NAMALWA (cell line): ENCODE measurements at regions not wholly inside any gene's neighbourhood (a gene's known extent, or its start where the extent isn't known, plus 50 kb on each side); places are given as distances from the start of the nearest gene placed in this dataset.

Experiments used
- DNase-seq: peaks from one replicate; pipeline ENCODE4 v3.0.0-alpha.2; 2015; ENCODE audit warnings: low spot score

- DNase-seq, result no peak
Measured at GRCh38 chr6:113344969-113345368, 512.2 kb upstream of the MARCKS start.

GRCh38 chr6:113347436-113347835 lies 509.7 kb upstream of the MARCKS start:
- no peak for DNase-seq

- no peak for DNase-seq
Measured at GRCh38 chr6:113350461-113350860, 506.7 kb upstream of the MARCKS start.

- no peak for DNase-seq
Measured at GRCh38 chr6:113351173-113351834, 505.8 kb upstream of the MARCKS start.

GRCh38 chr6:113352029-113352801 lies 504.9 kb upstream of the MARCKS start:
- DNase-seq, result no peak

- DNase-seq, result no peak
Measured at GRCh38 chr6:113352831-113353230, 504.3 kb upstream of the MARCKS start.

GRCh38 chr6:113353392-113353791 lies 503.8 kb upstream of the MARCKS start:
- no peak for DNase-seq

- DNase-seq, result no peak
Measured at GRCh38 chr6:113354204-113354895, 502.8 kb upstream of the MARCKS start.

GRCh38 chr6:113356139-113356538 lies 501.0 kb upstream of the MARCKS start:
- DNase-seq, result no peak

- no peak for DNase-seq
Measured at GRCh38 chr6:113357041-113357440, 500.1 kb upstream of the MARCKS start.

- DNase-seq, result no peak
Measured at GRCh38 chr6:113358063-113358583, 499.0 kb upstream of the MARCKS start.

GRCh38 chr6:113359155-113360140 lies 497.7 kb upstream of the MARCKS start:
- no peak for DNase-seq

- DNase-seq, result no peak
Measured at GRCh38 chr6:113361014-113361645, 496.0 kb upstream of the MARCKS start.

GRCh38 chr6:113362301-113363047 lies 494.7 kb upstream of the MARCKS start:
- no peak for DNase-seq

GRCh38 chr6:113363048-113363798 lies 493.9 kb upstream of the MARCKS start:
- no peak for DNase-seq

- no peak for DNase-seq
Measured at GRCh38 chr6:113363866-113364265, 493.3 kb upstream of the MARCKS start.

GRCh38 chr6:113364766-113365165 lies 492.4 kb upstream of the MARCKS start:
- no peak for DNase-seq

GRCh38 chr6:113365191-113365590 lies 492.0 kb upstream of the MARCKS start:
- DNase-seq, result no peak

- DNase-seq, result no peak
Measured at GRCh38 chr6:113366505-113366904, 490.6 kb upstream of the MARCKS start.
